ENCODE measurements at regions not wholly inside any gene's neighbourhood (a gene's known extent, or its start where the extent isn't known, plus 50 kb on each side); places are given as distances from the start of the nearest gene placed in this dataset.

GRCh38 chr4:100952590-100952989 lies 394.7 kb downstream of the PPP3CA start:
- no peak for TF ChIP-seq YY1 (IDR thresholded peaks at IDR 0.05; ENCODE audit: insufficient read depth, insufficient read length)
- no peak for TF ChIP-seq ZNF274 (IDR thresholded peaks at IDR 0.05; ENCODE audit: low read depth, low read length)
- no peak for TF ChIP-seq SUZ12 (IDR thresholded peaks at IDR 0.05; ENCODE audit: extremely low read depth, insufficient read depth, insufficient read length)

Measured in NT2/D1 (cell line).